ENCODE measurements at regions not wholly inside any gene's neighbourhood (a gene's known extent, or its start where the extent isn't known, plus 50 kb on each side); places are given as distances from the start of the nearest gene placed in this dataset.
A peak's percentile ranks its signal among the peaks of the same experiment; 100 is the strongest.

GRCh38 chr13:33927315-33927714, 109.4 kb downstream of the RFC3 start:
- H3K27me3 ChIP-seq (ENCODE audit: control insufficient read depth, insufficient read depth, low read length): no peaks in the 10 kb centered on the region
- H3K9me3 ChIP-seq (ENCODE audit: control insufficient read depth, insufficient read depth, low read length): no peaks in the 10 kb centered on the region
- no peak overlapping the region for H3K4me3 ChIP-seq (ENCODE audit: low read depth, low read length)
- H3K27ac ChIP-seq (ENCODE audit: low read depth, low read length): no peak overlapping the region
- H3K4me1 ChIP-seq (ENCODE audit: control insufficient read depth, insufficient read depth, low read length): no peaks in the 10 kb centered on the region
- no peaks in the 10 kb centered on the region for H3K36me3 ChIP-seq (ENCODE audit: control insufficient read depth, insufficient read depth, low read length)
- H3K9ac ChIP-seq (ENCODE audit: low read depth, low read length): no peak overlapping the region

DNA sequence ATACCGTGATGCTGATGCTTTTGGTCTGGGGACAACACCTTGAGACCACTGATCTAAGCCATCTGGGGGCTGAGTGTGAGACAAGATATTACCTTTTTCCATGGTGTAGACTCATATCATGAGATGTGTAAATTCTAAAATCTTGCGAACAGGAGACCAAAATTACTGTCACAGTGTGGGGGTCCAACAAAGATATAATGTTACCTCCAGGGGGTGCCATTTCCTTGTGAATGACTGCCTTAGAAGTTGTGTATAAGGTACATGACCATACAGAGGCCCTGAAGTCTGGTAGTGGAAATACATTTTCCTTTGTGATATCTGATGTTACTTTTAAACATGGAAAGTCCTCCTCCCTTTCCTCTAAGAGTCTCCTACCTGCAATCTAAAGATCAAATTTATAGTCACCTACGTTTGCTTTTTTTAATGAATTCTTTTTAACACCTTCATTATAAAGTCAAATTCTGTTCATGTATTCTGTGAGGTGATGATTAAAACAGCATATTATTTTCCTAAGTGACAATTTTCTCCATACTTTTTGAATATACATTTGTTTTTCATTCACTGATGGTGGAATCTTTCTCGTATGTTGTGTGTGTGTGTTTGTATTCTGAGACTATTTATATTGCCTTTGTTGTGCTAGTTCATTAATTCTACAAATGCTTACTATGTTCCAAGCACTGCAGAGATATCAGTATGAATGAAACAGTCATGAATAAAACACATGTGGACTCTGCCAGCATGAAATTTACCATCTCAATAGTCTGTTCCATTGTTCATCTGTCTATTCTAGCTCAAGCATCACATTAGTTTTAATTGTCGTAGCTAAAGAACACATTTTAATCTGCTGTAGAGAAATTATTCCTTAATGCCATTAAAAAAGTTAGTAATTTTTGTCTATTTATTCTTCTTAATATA, 113.7 kb downstream of the RFC3 start:
- Histone ChIP-seq H3K9ac (ENCODE audit: low read depth, low read length) (no peak overlapping the region), H3K27me3 (ENCODE audit: control insufficient read depth, insufficient read depth, low read length) (no peaks in the 10 kb centered on the region), H3K4me1 (ENCODE audit: control insufficient read depth, insufficient read depth, low read length) (peaks cover 18% of the 10 kb centered on the region), H3K9me3 (ENCODE audit: control insufficient read depth, insufficient read depth, low read length) (no peaks in the 10 kb centered on the region), H3K36me3 (ENCODE audit: control insufficient read depth, insufficient read depth, low read length) (no peaks in the 10 kb centered on the region), H3K27ac (ENCODE audit: low read depth, low read length) (no peak overlapping the region), H3K4me3 (ENCODE audit: low read depth, low read length) (no peak overlapping the region)

GRCh38 chr13:33932769-33933406, 114.9 kb downstream of the RFC3 start:
- no peaks in the 10 kb centered on the region for H3K36me3 ChIP-seq (ENCODE audit: control insufficient read depth, insufficient read depth, low read length)
- H3K4me3 ChIP-seq (ENCODE audit: low read depth, low read length): no peak overlapping the region
- H3K27me3 ChIP-seq (ENCODE audit: control insufficient read depth, insufficient read depth, low read length): no peaks in the 10 kb centered on the region
- no peak overlapping the region for H3K27ac ChIP-seq (ENCODE audit: low read depth, low read length)
- no peaks in the 10 kb centered on the region for H3K9me3 ChIP-seq (ENCODE audit: control insufficient read depth, insufficient read depth, low read length)
- no peak overlapping the region for H3K9ac ChIP-seq (ENCODE audit: low read depth, low read length)
- peaks cover 26% of the 10 kb centered on the region for H3K4me1 ChIP-seq (ENCODE audit: control insufficient read depth, insufficient read depth, low read length)

- Histone ChIP-seq H3K4me3 (ENCODE audit: low read depth, low read length) (no peak overlapping the region), H3K27ac (ENCODE audit: low read depth, low read length) (no peak overlapping the region), H3K4me1 (ENCODE audit: control insufficient read depth, insufficient read depth, low read length) (peaks cover 35% of the 10 kb centered on the region), H3K27me3 (ENCODE audit: control insufficient read depth, insufficient read depth, low read length) (no peaks in the 10 kb centered on the region), H3K36me3 (ENCODE audit: control insufficient read depth, insufficient read depth, low read length) (no peaks in the 10 kb centered on the region), H3K9me3 (ENCODE audit: control insufficient read depth, insufficient read depth, low read length) (no peaks in the 10 kb centered on the region), H3K9ac (ENCODE audit: low read depth, low read length) (no peak overlapping the region)
Observed at GRCh38 chr13:33933810-33934209, 115.9 kb downstream of the RFC3 start.

DNA sequence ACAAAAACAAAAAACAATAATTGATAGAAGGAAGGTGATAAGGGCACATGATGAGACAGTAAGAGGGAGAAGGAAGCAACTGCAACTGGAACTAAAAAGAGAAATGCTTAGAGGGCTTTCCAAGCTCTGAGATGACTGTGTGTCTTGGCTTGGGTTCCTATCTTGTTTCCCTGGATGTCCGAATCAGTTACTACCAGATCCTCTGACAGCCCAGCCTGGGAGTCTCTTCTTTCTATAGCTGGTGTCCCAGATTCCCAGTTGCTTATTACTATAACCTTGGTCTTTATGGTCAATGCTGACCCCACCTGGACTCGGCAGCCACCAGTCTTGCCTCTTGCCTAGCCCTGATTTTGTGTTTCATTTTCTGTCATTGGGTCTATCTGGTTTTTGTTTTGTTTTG, 116.4 kb downstream of the RFC3 start:
- Histone ChIP-seq H3K36me3 (ENCODE audit: control insufficient read depth, insufficient read depth, low read length) (no peaks in the 10 kb centered on the region), H3K27ac (ENCODE audit: low read depth, low read length) (no peak overlapping the region), H3K9ac (ENCODE audit: low read depth, low read length) (no peak overlapping the region), H3K4me3 (ENCODE audit: low read depth, low read length) (no peak overlapping the region), H3K4me1 (ENCODE audit: control insufficient read depth, insufficient read depth, low read length) (peaks cover 35% of the 10 kb centered on the region), H3K9me3 (ENCODE audit: control insufficient read depth, insufficient read depth, low read length) (0 out of 2 replicates have a peak, but pooled peaks cover 1% of the 10 kb centered on the region), H3K27me3 (ENCODE audit: control insufficient read depth, insufficient read depth, low read length) (no peaks in the 10 kb centered on the region)

- Histone ChIP-seq H3K4me3 (ENCODE audit: low read depth, low read length) (no peak overlapping the region), H3K9me3 (ENCODE audit: control insufficient read depth, insufficient read depth, low read length) (0 out of 2 replicates have a peak, but pooled peaks cover 3% of the 10 kb centered on the region), H3K27me3 (ENCODE audit: control insufficient read depth, insufficient read depth, low read length) (no peaks in the 10 kb centered on the region), H3K9ac (ENCODE audit: low read depth, low read length) (no peak overlapping the region), H3K36me3 (ENCODE audit: control insufficient read depth, insufficient read depth, low read length) (no peaks in the 10 kb centered on the region), H3K27ac (ENCODE audit: low read depth, low read length) (no peak overlapping the region), H3K4me1 (ENCODE audit: control insufficient read depth, insufficient read depth, low read length) (peaks cover 35% of the 10 kb centered on the region)
Observed at GRCh38 chr13:33934951-33935371, 117.0 kb downstream of the RFC3 start.

- Histone ChIP-seq H3K9me3 (ENCODE audit: control insufficient read depth, insufficient read depth, low read length) (0 out of 2 replicates have a peak, but pooled peaks cover 3% of the 10 kb centered on the region), H3K27me3 (ENCODE audit: control insufficient read depth, insufficient read depth, low read length) (no peaks in the 10 kb centered on the region), H3K27ac (ENCODE audit: low read depth, low read length) (no peak overlapping the region), H3K4me3 (ENCODE audit: low read depth, low read length) (no peak overlapping the region), H3K4me1 (ENCODE audit: control insufficient read depth, insufficient read depth, low read length) (peaks cover 39% of the 10 kb centered on the region), H3K9ac (ENCODE audit: low read depth, low read length) (no peak overlapping the region), H3K36me3 (ENCODE audit: control insufficient read depth, insufficient read depth, low read length) (no peaks in the 10 kb centered on the region)
Observed at GRCh38 chr13:33935969-33936368, 118.0 kb downstream of the RFC3 start.

- Histone ChIP-seq H3K9me3 (ENCODE audit: control insufficient read depth, insufficient read depth, low read length) (0 out of 2 replicates have a peak, but pooled peaks cover 3% of the 10 kb centered on the region), H3K4me1 (ENCODE audit: control insufficient read depth, insufficient read depth, low read length) (peaks cover 42% of the 10 kb centered on the region), H3K9ac (ENCODE audit: low read depth, low read length) (no peak overlapping the region), H3K4me3 (ENCODE audit: low read depth, low read length) (no peak overlapping the region), H3K36me3 (ENCODE audit: control insufficient read depth, insufficient read depth, low read length) (no peaks in the 10 kb centered on the region), H3K27me3 (ENCODE audit: control insufficient read depth, insufficient read depth, low read length) (no peaks in the 10 kb centered on the region), H3K27ac (ENCODE audit: low read depth, low read length) (peak overlapping the region; percentile 80)
Observed at GRCh38 chr13:33937373-33938098, 119.6 kb downstream of the RFC3 start.

DNA sequence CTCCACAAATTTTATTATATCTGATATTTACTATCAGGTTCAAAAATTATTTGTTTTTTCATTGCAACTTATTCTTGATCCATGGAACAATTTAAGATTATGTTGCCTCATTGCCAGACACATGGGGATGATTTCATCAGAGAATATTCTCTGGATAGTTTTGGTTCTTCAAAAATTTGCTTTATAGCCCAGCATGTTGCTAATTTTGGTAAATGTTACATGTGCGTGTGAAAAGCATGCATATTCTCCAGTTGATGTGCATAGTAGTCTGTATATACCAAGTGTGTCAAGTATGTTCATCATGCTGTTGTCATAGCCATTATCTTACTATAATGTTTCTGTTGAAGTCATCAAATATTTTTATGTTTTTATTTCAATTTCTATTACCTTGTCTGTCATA, 122.3 kb downstream of the RFC3 start:
- no peak overlapping the region for H3K9ac ChIP-seq (ENCODE audit: low read depth, low read length)
- H3K4me1 ChIP-seq (ENCODE audit: control insufficient read depth, insufficient read depth, low read length): peaks cover 34% of the 10 kb centered on the region
- no peak overlapping the region for H3K4me3 ChIP-seq (ENCODE audit: low read depth, low read length)
- H3K27ac ChIP-seq (ENCODE audit: low read depth, low read length): no peak overlapping the region
- no peaks in the 10 kb centered on the region for H3K36me3 ChIP-seq (ENCODE audit: control insufficient read depth, insufficient read depth, low read length)
- no peaks in the 10 kb centered on the region for H3K27me3 ChIP-seq (ENCODE audit: control insufficient read depth, insufficient read depth, low read length)
- 0 out of 2 replicates have a peak, but pooled peaks cover 3% of the 10 kb centered on the region for H3K9me3 ChIP-seq (ENCODE audit: control insufficient read depth, insufficient read depth, low read length)

DNA sequence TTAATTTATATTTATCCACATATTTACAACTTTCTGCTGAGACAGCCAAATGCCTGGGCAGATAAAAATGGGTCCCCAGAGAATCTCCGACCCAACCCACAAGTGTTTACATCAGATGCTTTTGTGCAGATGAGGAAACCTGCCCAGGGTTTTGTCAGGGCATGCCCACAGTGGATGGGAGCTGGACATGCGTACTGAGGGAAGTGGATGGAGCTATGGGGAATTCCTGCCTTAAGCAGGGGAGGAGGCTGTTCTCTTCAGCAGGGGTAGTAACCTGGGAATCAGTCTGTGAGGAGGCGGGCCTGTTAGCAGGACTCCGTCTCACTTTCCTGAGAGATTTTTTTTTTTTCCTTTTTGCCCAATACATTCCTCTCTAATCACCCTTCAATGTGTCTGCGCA, 122.9 kb downstream of the RFC3 start:
- Histone ChIP-seq H3K4me3 (ENCODE audit: low read depth, low read length) (no peak overlapping the region), H3K9me3 (ENCODE audit: control insufficient read depth, insufficient read depth, low read length) (0 out of 2 replicates have a peak, but pooled peaks cover 3% of the 10 kb centered on the region), H3K27me3 (ENCODE audit: control insufficient read depth, insufficient read depth, low read length) (no peaks in the 10 kb centered on the region), H3K36me3 (ENCODE audit: control insufficient read depth, insufficient read depth, low read length) (no peaks in the 10 kb centered on the region), H3K9ac (ENCODE audit: low read depth, low read length) (no peak overlapping the region), H3K27ac (ENCODE audit: low read depth, low read length) (no peak overlapping the region), H3K4me1 (ENCODE audit: control insufficient read depth, insufficient read depth, low read length) (peaks cover 27% of the 10 kb centered on the region)
